Adrenal gland (tissue), 5 donors: ENCODE measurements at regions not wholly inside any gene's neighbourhood (a gene's known extent, or its start where the extent isn't known, plus 50 kb on each side); places are given as distances from the start of the nearest gene placed in this dataset.

Experiments
- POLR2A ChIP-seq, 2 donors: fragments of 450-650 bp; IDR thresholded peaks; one replicate each; pipeline ENCODE4 v1.6.1; 2017; ENCODE audit warnings: antibody characterized with exemption in 2 of 2, mild to moderate bottlenecking in 2 of 2, moderate library complexity in 1 of 2
- TF ChIP-seq, protein P1 (sequence below), 6 experiments: fragments of 450-650 bp in 4 of 6; fragments of 200-600 bp in 2 of 6; sonication (generic) in 1 of 6; IDR thresholded peaks; 1 replicate in 5 of 6; 2 replicates in 1 of 6; pipeline versions ENCODE4 v1.5.1 to v1.8.0; 2016 to 2021; ENCODE audit warnings: antibody characterized with exemption in 6 of 6, mild to moderate bottlenecking in 2 of 6, moderate library complexity in 1 of 6
- donor health status: DM: no; HTN: no; CAD: no.

DNA sequence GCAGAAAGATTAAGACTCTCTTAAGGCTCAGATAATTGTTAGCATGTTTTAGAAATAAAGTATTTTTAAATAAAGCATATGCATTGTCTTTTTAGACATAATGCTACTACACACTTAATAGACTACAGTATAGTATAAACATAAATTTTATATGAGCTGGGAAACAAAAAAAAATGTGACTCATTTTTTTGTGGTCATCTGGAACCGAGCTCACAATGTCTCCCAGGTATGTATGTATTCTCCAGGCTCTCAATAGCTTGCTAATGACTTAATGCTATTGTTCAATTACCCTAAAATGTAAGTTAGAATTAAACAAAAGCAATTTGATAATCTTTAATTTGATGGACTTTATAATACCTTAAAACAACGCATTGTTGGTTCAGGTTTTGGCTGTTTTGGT, 167.2 kb downstream of the NUP35 start:
- TF ChIP-seq, protein P1, sequence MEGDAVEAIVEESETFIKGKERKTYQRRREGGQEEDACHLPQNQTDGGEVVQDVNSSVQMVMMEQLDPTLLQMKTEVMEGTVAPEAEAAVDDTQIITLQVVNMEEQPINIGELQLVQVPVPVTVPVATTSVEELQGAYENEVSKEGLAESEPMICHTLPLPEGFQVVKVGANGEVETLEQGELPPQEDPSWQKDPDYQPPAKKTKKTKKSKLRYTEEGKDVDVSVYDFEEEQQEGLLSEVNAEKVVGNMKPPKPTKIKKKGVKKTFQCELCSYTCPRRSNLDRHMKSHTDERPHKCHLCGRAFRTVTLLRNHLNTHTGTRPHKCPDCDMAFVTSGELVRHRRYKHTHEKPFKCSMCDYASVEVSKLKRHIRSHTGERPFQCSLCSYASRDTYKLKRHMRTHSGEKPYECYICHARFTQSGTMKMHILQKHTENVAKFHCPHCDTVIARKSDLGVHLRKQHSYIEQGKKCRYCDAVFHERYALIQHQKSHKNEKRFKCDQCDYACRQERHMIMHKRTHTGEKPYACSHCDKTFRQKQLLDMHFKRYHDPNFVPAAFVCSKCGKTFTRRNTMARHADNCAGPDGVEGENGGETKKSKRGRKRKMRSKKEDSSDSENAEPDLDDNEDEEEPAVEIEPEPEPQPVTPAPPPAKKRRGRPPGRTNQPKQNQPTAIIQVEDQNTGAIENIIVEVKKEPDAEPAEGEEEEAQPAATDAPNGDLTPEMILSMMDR (IDR thresholded peaks at IDR 0.05) = no peak
- TF ChIP-seq POLR2A (IDR thresholded peaks at IDR 0.05) = no peak
